Esophagus squamous epithelium (tissue), 5 donors: ENCODE measurements at regions not wholly inside any gene's neighbourhood (a gene's known extent, or its start where the extent isn't known, plus 50 kb on each side); places are given as distances from the start of the nearest gene placed in this dataset.

ENCODE experiments used
- DNase-seq: peaks from one replicate; lab custom pipeline; 2025; lab: John Stamatoyannopoulos, UW
- H3K27ac ChIP-seq, 4 donors: fragments of 200-600 bp; sonication (generic); one replicate each; pipeline ENCODE4 v1.5.1; 2016 to 2019; ENCODE audit warnings: mild to moderate bottlenecking in 1 of 4
- H3K27me3 ChIP-seq, 4 donors: fragments of 200-600 bp; sonication (generic); 1 replicate in 3 of 4; 2 replicates in 1 of 4; pipeline versions ENCODE4 v1.5.1 to v1.6.0; 2017 to 2021; ENCODE audit warnings: antibody characterized with exemption in 1 of 4
- H3K36me3 ChIP-seq, 3 donors: fragments of 200-600 bp; sonication (generic); one replicate each; pipeline ENCODE4 v1.5.1; 2016 to 2019
- H3K4me1 ChIP-seq, 3 donors: fragments of 200-600 bp; sonication (generic); one replicate each; pipeline ENCODE4 v1.5.1; 2017 to 2019
- H3K4me3 ChIP-seq, 4 donors: fragments of 200-600 bp; sonication (generic); 1 replicate in 3 of 4; 2 replicates in 1 of 4; pipeline ENCODE4 v1.5.1; 2016 to 2019; ENCODE audit warnings: mild to moderate bottlenecking in 2 of 4, moderate library complexity in 1 of 4
- H3K9me3 ChIP-seq, 3 donors: fragments of 200-600 bp; sonication (generic); one replicate each; pipeline ENCODE4 v1.5.1; 2016 to 2019
- CTCF ChIP-seq, 6 experiments: fragments of 450-650 bp in 4 of 6; fragments of 200-600 bp in 2 of 6; sonication (generic) in 2 of 6; IDR thresholded peaks; one replicate each; pipeline ENCODE4 v1.5.1; 2016 to 2019; ENCODE audit warnings: antibody characterized with exemption in 6 of 6, mild to moderate bottlenecking in 4 of 6, moderate library complexity in 4 of 6
- POLR2A ChIP-seq, 4 donors: fragments of 450-650 bp; IDR thresholded peaks; one replicate each; pipeline ENCODE4 v1.6.1; 2017; ENCODE audit warnings: antibody characterized with exemption in 4 of 4, mild to moderate bottlenecking in 4 of 4, moderate library complexity in 3 of 4
- WGBS, 2 donors: methylation state at CpG; one replicate each; pipeline ENCODE4 v1.1.5; 2018; 5-methylcytosine and 5-hydroxymethylcytosine counted together
- intact Hi-C: fragments of 100-400 bp; cut with DNase I; formaldehyde crosslinking; loops from one replicate; pipeline ENCODE4 v1.15.0; 2022
- donor health status: DM: yes; HTN: yes; CAD: no.

DNA sequence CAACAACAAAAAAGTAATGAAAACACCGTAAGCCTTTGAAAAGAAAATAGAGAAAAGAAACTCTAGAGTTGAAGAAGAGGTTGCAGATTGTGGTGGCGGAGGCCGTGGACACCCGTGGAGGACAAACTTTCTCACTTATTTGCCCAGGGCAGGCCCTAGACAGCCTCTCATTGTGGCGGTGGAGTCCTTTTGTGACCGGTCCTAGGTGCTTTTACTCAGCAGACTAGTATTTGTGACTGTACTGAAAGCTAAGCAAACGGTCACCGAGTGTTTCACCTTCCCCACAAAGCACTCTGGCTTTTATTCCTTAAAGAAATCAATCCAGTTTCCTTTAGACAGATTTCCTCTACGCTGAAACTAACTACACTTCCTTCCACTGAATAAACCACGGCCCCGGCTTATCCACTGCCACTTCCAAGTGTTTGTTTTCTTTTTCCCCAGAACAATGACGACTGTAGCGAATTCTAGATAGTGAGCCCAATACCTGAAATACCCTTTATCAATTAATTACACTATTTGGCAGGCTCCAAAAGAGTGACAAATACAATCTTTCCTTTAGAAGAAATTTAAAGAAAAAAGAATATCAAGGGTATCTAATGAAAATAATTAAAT, 210.2 kb upstream of the TARS1 start:
- 61 to 74% methylated on average over 13 of the region's 13 CpGs for WGBS, 2 donors
- TF ChIP-seq POLR2A (IDR thresholded peaks at IDR 0.05) = no peak
- no peak for TF ChIP-seq CTCF (IDR thresholded peaks at IDR 0.05)
- Histone ChIP-seq H3K9me3 (no peaks in the 10 kb centered on the region), H3K27me3 (no peaks in the 10 kb centered on the region), H3K36me3 (no peaks in the 10 kb centered on the region), H3K27ac (peak overlapping the region in 1 of 4 donors; percentile 36), H3K4me3 (no peak overlapping the region), H3K4me1 (no peaks in the 10 kb centered on the region)
- intact Hi-C loops = no loop called here
- no peak for DNase-seq

GRCh38 chr5:33231214-33231710, 209.5 kb upstream of the TARS1 start:
- intact Hi-C loops = no loop called here
- Histone ChIP-seq H3K36me3 (no peaks in the 10 kb centered on the region), H3K4me1 (no peaks in the 10 kb centered on the region), H3K27ac (no peak overlapping the region), H3K4me3 (no peak overlapping the region), H3K9me3 (no peaks in the 10 kb centered on the region), H3K27me3 (no peaks in the 10 kb centered on the region)
- WGBS, 2 donors = 75 to 88% methylated on average over 1 of the region's 1 CpG
- no peak for DNase-seq
- no peak for TF ChIP-seq CTCF (IDR thresholded peaks at IDR 0.05)
- TF ChIP-seq POLR2A (IDR thresholded peaks at IDR 0.05) = no peak

GRCh38 chr5:33231935-33232334, 208.8 kb upstream of the TARS1 start:
- intact Hi-C loops = no loop called here
- no peaks in the 10 kb centered on the region for H3K36me3 ChIP-seq
- no peak overlapping the region for H3K4me3 ChIP-seq
- no peaks in the 10 kb centered on the region for H3K4me1 ChIP-seq
- no peak for DNase-seq
- H3K9me3 ChIP-seq = no peaks in the 10 kb centered on the region
- WGBS, 2 donors = 75 to 77% methylated on average over 4 of the region's 4 CpGs
- no peak for TF ChIP-seq CTCF (IDR thresholded peaks at IDR 0.05)
- no peak for TF ChIP-seq POLR2A (IDR thresholded peaks at IDR 0.05)
- H3K27me3 ChIP-seq = no peaks in the 10 kb centered on the region
- H3K27ac ChIP-seq = no peak overlapping the region

- no peak overlapping the region for H3K27ac ChIP-seq
- WGBS, 2 donors = 42 to 64% methylated on average over 3 of the region's 3 CpGs
- no peaks in the 10 kb centered on the region for H3K27me3 ChIP-seq
- no peak for TF ChIP-seq POLR2A (IDR thresholded peaks at IDR 0.05)
- TF ChIP-seq CTCF (IDR thresholded peaks at IDR 0.05) = no peak
- H3K4me1 ChIP-seq = no peaks in the 10 kb centered on the region
- no peaks in the 10 kb centered on the region for H3K36me3 ChIP-seq
- no peaks in the 10 kb centered on the region for H3K9me3 ChIP-seq
- H3K4me3 ChIP-seq = no peak overlapping the region
- intact Hi-C loops = no loop called here
- DNase-seq = no peak
Observed at GRCh38 chr5:33232731-33233505, 207.8 kb upstream of the TARS1 start.

DNA sequence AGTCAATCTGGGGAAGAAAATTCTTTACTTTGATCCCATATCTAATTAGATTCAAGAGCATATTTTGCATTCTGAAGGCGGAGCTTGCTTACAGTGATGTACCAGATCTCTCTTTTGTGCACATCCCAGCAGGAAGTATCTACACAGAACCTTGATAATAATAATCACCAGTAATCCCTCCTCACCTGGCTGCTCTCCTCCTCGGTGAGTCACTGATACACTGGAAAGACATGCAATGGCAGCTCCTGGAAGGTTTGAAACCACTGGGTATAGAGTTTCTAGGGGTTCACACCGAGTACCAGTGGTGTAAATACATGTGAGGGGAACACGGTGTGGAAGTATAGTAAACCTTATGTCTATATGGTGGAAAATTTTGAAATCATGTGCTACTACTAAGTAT, 205.5 kb upstream of the TARS1 start:
- H3K4me1 ChIP-seq = no peaks in the 10 kb centered on the region
- H3K36me3 ChIP-seq = no peaks in the 10 kb centered on the region
- no peak overlapping the region for H3K4me3 ChIP-seq
- intact Hi-C loops = no loop called here
- TF ChIP-seq POLR2A (IDR thresholded peaks at IDR 0.05) (no peak), CTCF (IDR thresholded peaks at IDR 0.05) (no peak)
- H3K27me3 ChIP-seq = no peaks in the 10 kb centered on the region
- 60 to 65% methylated on average over 4 of the region's 4 CpGs for WGBS, 2 donors
- no peak overlapping the region for H3K27ac ChIP-seq
- H3K9me3 ChIP-seq = no peaks in the 10 kb centered on the region
- no peak for DNase-seq
